Lower leg skin (tissue), 4 donors: ENCODE measurements at regions not wholly inside any gene's neighbourhood (a gene's known extent, or its start where the extent isn't known, plus 50 kb on each side); places are given as distances from the start of the nearest gene placed in this dataset.
"Not testable (repeated sequence)": the region's sequence is repeated elsewhere in the genome, so short reads cannot be mapped to it uniquely, and the experiment has no call there.

Experiments used
- DNase-seq, 2 donors: peaks; one replicate each; pipeline ENCODE4 v3.0.0-alpha.2; 2019; ENCODE audit warnings: low spot score in 2 of 2
- H3K4me3 ChIP-seq: fragments of 200-600 bp; sonication (generic); 2 replicates; pipeline ENCODE4 v1.5.1; 2017; ENCODE audit warnings: mild to moderate bottlenecking, low read depth; ENCODE audit not compliant: poor library complexity, severe bottlenecking
- POLR2A ChIP-seq, 2 donors: fragments of 450-650 bp; IDR thresholded peaks; one replicate each; pipeline ENCODE4 v1.6.1; 2016 to 2017; ENCODE audit warnings: antibody characterized with exemption in 2 of 2, mild to moderate bottlenecking in 1 of 2, moderate library complexity in 1 of 2
- WGBS, 2 donors: methylation state at CpG; one replicate each; pipeline ENCODE4 v1.1.5; 2018; 5-methylcytosine and 5-hydroxymethylcytosine counted together
- intact Hi-C: fragments of 100-400 bp; cut with DNase I; formaldehyde crosslinking; loops from one replicate; pipeline ENCODE4 v1.15.0; 2023; ENCODE audit warnings: low total_unique reads
- TF ChIP-seq, protein P1 (sequence below), 3 donors: fragments of 450-650 bp; IDR thresholded peaks; one replicate each; pipeline ENCODE4 v1.5.1; 2016; ENCODE audit warnings: antibody characterized with exemption in 3 of 3, mild to moderate bottlenecking in 3 of 3, moderate library complexity in 2 of 3

- intact Hi-C loops = loop anchor here (5.0 kb wide), 1 partner anchor 172 kb away; no protein-coding TSS in a partner anchor
- TF ChIP-seq, protein P1, sequence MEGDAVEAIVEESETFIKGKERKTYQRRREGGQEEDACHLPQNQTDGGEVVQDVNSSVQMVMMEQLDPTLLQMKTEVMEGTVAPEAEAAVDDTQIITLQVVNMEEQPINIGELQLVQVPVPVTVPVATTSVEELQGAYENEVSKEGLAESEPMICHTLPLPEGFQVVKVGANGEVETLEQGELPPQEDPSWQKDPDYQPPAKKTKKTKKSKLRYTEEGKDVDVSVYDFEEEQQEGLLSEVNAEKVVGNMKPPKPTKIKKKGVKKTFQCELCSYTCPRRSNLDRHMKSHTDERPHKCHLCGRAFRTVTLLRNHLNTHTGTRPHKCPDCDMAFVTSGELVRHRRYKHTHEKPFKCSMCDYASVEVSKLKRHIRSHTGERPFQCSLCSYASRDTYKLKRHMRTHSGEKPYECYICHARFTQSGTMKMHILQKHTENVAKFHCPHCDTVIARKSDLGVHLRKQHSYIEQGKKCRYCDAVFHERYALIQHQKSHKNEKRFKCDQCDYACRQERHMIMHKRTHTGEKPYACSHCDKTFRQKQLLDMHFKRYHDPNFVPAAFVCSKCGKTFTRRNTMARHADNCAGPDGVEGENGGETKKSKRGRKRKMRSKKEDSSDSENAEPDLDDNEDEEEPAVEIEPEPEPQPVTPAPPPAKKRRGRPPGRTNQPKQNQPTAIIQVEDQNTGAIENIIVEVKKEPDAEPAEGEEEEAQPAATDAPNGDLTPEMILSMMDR (IDR thresholded peaks at IDR 0.05) = no peak
- peak; percentile 53 to 67 for DNase-seq
- 15 to 20% methylated on average over 3 of the region's 3 CpGs for WGBS, 2 donors
- H3K4me3 ChIP-seq = no peak overlapping the region
These were observed 95.0 kb upstream of the SLC25A48 start for GRCh38 chr5:135739383-135739981.

DNA sequence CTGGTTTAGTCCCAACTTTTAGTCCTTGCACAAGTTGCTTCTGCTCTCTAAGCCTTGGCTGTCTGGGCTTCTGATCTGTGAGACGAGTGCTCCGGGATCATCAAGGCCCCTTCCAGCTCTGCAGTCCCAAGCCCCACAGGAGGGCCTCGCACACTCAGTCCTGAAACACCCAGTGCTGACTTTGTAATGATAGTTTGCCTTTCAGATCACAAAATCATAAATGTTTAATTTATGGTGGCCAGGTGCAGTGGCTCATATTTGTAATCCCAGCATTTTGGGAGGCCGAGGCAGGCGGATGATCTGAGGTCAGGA, 95.9 kb upstream of the SLC25A48 start:
- 90 to 95% methylated on average over 5 of the region's 5 CpGs for WGBS, 2 donors
- TF ChIP-seq, protein P1 (IDR thresholded peaks at IDR 0.05) = no peak
- TF ChIP-seq POLR2A (IDR thresholded peaks at IDR 0.05) = no peak
- intact Hi-C loops = loop anchor here (5.0 kb wide), 1 partner anchor 171 kb away; no protein-coding TSS in a partner anchor
- H3K4me3 ChIP-seq = no peak overlapping the region
- DNase-seq = peak; percentile 12 to 54

GRCh38 chr5:135737701-135738563, 96.5 kb upstream of the SLC25A48 start:
- DNase-seq = peak; percentile 10 to 65
- intact Hi-C loops = loop anchor here (5.0 kb wide), 1 partner anchor 171 kb away; no protein-coding TSS in a partner anchor
- no peak overlapping the region for H3K4me3 ChIP-seq
- TF ChIP-seq POLR2A (IDR thresholded peaks at IDR 0.05) = no peak
- TF ChIP-seq, protein P1 (IDR thresholded peaks at IDR 0.05) = no peak
- 90 to 93% methylated on average over 11 of the region's 11 CpGs for WGBS, 2 donors

GRCh38 chr5:135736952-135737351, 97.5 kb upstream of the SLC25A48 start:
- intact Hi-C loops = loop anchor here (5.0 kb wide), 1 partner anchor 170 kb away; no protein-coding TSS in a partner anchor
- peak; percentile 8 to 18 for DNase-seq
- H3K4me3 ChIP-seq = not testable (repeated sequence)
- 81 to 85% methylated on average over 9 of the region's 9 CpGs for WGBS, 2 donors

DNA sequence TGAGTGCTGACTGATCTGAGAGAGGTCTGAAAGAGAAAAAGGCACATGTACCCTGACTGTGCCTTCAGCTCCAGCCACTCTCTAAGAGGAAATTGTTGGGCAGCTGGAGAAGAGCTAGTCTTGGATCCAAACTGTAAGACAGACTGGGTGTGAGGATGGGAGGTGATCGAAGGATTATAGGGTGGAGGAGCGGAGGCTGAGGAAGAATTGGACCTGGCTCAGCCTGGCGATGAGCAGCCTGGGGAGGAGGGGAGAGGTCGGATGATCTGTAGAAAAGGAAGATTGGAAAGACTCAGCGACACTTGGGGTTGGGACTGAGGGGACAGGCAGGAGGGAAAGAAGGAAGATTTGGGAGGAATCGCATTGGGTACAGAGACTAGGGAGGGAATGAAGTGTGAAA, 98.6 kb upstream of the SLC25A48 start:
- intact Hi-C loops = loop anchor here (5.0 kb wide), 1 partner anchor 169 kb away; no protein-coding TSS in a partner anchor
- TF ChIP-seq POLR2A (IDR thresholded peaks at IDR 0.05) = no peak
- TF ChIP-seq, protein P1 (IDR thresholded peaks at IDR 0.05) = no peak
- H3K4me3 ChIP-seq = no peak overlapping the region
- 82 to 91% methylated on average over 6 of the region's 6 CpGs for WGBS, 2 donors
- DNase-seq = peak; percentile 7 to 72

DNA sequence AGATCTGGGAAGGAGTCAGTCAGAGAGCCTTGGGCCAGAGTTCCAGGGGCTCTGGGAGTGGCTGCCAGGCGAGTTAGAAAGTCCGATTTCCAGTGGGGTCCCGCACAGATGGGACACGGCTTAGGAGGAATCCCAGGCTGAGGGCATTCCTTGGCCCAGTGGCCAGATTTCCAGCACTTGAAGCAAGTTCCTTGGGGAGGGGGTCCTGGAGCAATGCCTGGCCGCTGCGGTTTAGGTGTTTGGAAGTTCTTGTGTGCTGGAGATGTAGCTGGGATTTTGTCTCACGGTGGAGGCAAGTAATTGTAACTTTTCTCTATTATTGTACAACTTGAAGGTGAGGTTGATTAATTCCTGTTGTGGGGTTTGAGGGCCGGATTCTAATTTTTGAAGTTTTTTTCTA, 99.5 kb upstream of the SLC25A48 start:
- H3K4me3 ChIP-seq = not testable (repeated sequence)
- WGBS, 2 donors = 94% methylated on average over 8 of the region's 8 CpGs
- intact Hi-C loops = loop anchor here (5.0 kb wide), 1 partner anchor 168 kb away; no protein-coding TSS in a partner anchor
- peak; percentile 11 to 73 for DNase-seq

DNA sequence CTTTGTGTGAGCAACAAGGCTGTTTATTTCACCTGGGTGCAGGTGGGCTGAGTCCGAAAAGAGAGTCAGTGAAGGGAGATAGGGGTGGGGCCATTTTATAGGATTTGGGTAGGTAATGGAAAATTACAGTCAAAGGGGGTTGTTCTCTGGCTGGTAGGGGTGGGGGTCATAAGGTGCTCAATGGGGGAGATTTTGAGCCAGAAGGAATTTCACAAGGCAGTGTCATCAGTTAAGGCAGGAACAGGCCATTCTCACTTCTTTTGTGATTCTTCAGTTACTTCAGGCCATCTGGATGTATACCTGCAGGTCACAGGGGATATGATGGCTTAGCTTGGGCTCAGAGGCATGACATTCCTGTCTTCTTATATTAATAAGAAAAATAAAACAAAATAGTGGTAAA, 103.4 kb upstream of the SLC25A48 start:
- intact Hi-C loops, H3K4me3 ChIP-seq: not testable (repeated sequence)
- 82 to 94% methylated on average over 1 of the region's 1 CpG for WGBS, 2 donors
- DNase-seq = peak in 1 of 2 donors; percentile 23

DNA sequence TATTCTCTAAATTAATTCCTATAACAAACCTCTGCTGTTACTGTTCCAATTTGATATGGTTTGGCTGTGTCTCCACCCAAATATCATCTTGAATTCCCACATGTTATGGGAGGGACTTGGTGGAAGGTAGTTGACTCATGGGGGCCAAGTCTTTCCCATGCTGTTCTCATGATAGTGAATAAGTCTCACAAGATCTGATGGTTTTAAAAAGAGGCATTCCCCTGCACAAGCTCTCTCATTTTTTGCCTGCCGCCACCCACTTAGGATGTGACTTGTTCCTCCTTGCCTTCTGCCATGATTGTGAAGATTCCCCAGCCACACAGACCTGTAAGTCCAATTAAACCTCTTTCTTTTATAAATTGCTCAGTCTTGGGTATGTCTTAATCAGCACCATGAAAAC, 104.3 kb upstream of the SLC25A48 start:
- 91 to 96% methylated on average over 1 of the region's 1 CpG for WGBS, 2 donors
- intact Hi-C loops, H3K4me3 ChIP-seq: not testable (repeated sequence)
- peak; percentile 33 to 36 for DNase-seq
